OCI-LY7 (cell line): ENCODE measurements at regions not wholly inside any gene's neighbourhood (a gene's known extent, or its start where the extent isn't known, plus 50 kb on each side); places are given as distances from the start of the nearest gene placed in this dataset.

Experiments
- CTCF ChIP-seq: fragments of 200-600 bp; sonication (generic); conservative IDR thresholded peaks from 2 replicates; pipeline ENCODE4 v1.5.1; 2014; ENCODE audit warnings: mild to moderate bottlenecking, antibody characterized with exemption, low read length, moderate library complexity, mixed read lengths
- EZH2phosphoT487 ChIP-seq: fragments of 200-600 bp; sonication (generic); IDR thresholded peaks from 2 replicates; pipeline ENCODE4 v1.6.1; 2018; ENCODE audit warnings: low read depth, borderline replicate concordance, mild to moderate bottlenecking, mixed run types, antibody characterized with exemption, low read length, moderate library complexity, mixed read lengths

- TF ChIP-seq CTCF = no peak
- no peak for TF ChIP-seq EZH2phosphoT487
Observed at GRCh38 chr4:26178854-26179253, 142.0 kb upstream of the RBPJ start.
